Amniotic epithelial cell (primary cell): ENCODE measurements at regions not wholly inside any gene's neighbourhood (a gene's known extent, or its start where the extent isn't known, plus 50 kb on each side); places are given as distances from the start of the nearest gene placed in this dataset.

ENCODE experiments used
- DNase-seq: peaks from one replicate; pipeline ENCODE4 v3.0.0-alpha.2; 2010; ENCODE audit warnings: low read depth

DNA sequence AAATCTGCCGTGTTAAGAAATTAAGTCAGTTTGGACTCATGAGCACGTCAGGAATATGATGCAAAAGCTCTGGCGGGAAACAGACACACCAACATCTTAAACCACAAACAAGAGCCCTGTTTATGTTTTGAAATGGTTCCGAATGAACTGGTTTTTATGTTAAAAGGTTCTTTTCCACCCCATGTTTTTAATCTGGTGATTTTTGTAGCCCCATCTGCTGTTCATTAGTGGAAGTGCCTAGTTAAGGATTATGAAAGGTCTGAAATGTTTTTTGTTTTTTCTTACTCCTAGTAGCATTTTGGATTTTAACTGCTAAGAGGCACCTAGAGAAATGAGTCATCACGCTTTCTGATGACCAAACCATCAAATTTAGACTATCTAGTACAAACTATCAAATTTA is 404.1 kb upstream of the MKI67 start:
- DNase-seq, result no peak

DNA sequence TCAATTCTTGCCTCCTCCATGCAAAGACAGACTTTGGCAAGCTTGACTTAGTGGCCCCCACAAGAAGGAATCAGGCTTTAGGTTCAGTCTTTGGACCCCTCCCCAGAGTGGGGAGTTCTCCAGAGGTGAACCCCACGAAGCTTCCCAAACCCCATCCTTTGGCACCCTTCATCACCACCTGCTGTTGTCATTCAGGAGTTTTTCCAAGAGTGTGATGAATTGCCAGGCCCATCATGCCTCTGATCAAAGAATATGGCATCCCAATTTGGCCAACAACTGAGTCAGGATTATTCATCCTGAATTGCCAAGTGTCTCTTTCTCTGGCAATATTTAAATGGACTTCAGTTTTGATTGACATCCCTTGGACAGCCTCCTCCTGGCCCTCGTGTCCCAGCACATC is 404.7 kb upstream of the MKI67 start:
- DNase-seq, result no peak

DNA sequence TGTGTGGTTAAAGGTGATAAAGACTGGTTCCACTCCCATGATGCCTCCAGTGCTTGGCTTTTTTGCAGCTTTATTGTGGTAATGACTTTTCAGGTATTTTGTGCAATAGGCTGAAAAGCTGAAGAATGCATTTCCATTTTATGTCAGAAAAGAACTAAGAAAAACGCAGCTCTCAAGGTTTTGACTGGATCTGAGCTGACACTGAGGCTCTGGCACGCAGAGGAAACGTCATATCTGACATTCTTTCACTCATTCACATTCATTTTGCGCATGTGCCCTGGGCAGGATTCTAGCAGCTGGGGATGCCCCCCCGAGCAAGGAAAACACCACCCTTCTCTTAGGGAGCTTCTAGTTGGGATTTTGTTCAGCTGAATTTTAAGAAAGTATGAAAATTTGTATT is 408.5 kb upstream of the MKI67 start:
- DNase-seq, result no peak

DNA sequence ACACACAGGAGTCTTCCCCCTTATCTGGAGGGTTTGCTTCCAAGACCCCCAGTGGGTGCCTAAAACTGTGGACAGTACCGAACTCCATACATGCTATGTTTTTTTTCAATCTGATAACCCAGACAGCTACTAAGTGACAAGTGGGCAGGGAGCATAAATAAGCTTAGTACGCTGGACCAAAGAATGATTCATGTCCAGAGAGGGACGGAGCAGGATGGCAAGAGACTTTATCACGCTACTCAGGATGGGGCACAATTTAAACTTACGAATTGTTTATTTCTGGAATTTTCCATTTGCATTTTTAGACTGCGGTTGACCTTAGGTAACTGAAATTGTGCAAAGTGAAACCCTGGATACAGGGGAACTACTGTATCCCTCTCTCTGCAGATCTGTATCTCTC is 410.0 kb upstream of the MKI67 start:
- no peak for DNase-seq

DNA sequence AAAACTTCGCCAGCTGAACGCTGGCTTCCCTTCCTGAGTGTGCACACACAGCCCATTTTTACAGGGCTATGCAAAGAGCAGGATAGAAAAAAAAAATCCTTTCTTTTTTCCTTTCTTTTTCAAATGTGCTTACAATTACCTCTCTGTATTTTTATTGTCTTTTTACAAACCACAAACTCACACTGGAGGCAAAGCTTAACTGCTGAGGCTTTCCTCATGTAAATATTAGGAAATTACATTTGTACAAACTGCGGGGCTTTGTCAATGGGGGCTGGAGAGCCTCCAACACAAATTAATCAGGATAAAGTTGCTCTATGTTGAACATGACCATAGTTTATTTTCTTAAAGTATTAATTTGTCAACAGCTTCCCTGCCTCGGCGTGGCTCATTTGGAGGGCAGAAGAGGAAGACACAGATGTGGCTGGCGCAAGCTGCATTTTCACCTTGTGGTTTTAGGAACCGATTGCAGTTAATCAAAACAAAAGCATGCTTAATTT is 411.7 kb upstream of the MKI67 start:
- no peak for DNase-seq

DNA sequence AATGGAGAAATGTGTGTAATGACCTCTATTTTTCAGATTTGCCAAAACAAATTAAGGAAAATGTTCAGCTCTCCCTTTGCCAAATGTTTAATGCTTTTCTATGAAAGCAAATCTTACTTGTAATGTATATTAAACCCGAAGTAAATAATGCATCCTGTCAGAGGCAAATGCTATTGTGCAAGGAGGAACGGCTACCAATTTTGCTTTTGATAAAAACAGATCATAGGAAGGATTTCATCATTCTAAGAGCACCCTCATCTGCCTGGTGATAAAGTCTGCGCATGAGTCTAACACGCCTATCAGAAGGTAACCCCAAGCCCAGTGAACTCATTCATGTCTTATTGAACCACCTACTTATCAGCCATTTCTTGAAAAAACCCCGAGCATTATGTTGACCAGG is 412.4 kb upstream of the MKI67 start:
- DNase-seq, result no peak

GRCh38 chr10:128539510-128540127 is 413.4 kb upstream of the MKI67 start:
- DNase-seq, result no peak

DNA sequence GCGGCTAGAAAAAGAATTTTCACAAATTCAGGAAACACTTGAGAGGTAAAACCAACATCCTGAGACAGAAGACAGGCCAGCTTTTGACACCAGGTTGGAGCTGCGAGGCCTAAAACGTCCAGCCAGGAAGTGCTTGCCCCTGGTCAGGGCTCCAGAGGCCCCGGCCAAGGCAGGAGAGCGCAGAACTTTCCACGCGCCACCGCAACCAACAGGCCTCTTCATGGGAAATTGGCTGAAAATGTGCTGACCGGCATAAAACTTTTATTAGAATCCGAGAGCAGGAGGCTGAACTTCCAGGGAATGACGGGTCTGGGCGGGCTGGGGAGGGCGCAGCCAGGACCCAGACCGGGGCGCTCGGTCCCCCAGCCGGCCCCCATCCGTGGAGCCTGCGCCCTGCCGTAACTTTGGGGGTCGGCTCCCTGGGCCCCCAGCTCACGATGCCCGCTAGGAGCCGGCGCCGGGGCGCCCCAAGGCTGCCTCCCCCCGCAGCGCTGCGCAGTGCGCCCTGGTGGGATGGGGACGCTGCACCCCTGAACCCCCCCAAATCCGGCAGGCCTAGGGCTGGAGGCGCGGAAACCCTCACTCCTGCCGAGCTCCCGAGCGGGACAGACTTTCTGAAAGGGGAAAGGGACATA is 414.0 kb upstream of the MKI67 start:
- DNase-seq, result no peak

DNA sequence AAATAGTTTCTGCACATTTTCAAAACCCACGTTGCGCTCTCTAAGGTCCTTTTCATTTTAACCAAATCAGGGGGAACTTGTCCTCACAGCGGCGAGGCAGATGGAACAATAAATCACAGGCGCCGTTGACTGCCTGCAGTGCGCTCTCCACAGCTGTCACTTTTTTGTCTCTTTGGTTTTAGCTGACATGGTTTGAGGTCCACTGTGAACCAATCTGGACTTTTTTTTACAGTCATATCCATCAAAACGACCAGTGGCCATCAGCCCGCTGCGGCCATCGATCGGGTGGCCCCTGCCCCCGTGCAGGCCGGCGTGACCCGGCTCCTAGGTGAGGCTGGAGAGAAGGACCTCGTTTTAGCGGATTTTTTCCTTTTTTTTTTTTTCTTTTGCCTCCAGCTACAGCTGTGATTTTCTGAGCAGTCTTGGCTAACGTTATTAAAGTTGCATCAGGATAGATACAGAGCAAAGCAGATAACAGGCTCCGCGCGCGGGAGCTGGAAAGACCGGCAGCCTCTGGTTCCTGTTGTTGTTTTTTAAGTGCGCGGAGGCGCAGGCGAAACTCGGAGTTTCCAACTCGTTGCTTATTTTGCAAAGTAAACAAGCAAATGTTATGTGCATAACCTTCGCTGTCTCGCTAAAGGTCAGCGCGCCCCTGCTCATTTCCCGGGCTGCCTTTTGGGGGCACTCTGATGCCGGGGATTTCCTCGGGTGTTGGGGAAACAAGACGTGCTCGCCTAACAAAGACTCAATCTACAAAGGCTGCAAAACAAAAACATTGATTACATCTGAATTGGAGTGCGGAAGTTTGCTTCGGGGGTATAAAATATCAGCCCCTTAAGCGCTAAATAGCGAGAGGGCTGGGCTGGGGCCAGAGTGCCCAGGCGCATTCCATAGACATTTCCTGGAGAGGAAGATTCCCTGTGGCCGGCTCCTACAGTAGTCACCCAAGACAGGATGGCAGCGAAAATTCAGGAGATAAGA is 414.8 kb upstream of the MKI67 start:
- DNase-seq, result no peak

GRCh38 chr10:128541926-128542475 is 415.8 kb upstream of the MKI67 start:
- no peak for DNase-seq

- no peak for DNase-seq
Measured at GRCh38 chr10:128542659-128543058, 416.4 kb upstream of the MKI67 start.

GRCh38 chr10:128543151-128543550 is 416.9 kb upstream of the MKI67 start:
- DNase-seq, result no peak

- DNase-seq, result no peak
Measured at GRCh38 chr10:128545216-128545615, 419.0 kb upstream of the MKI67 start.

DNA sequence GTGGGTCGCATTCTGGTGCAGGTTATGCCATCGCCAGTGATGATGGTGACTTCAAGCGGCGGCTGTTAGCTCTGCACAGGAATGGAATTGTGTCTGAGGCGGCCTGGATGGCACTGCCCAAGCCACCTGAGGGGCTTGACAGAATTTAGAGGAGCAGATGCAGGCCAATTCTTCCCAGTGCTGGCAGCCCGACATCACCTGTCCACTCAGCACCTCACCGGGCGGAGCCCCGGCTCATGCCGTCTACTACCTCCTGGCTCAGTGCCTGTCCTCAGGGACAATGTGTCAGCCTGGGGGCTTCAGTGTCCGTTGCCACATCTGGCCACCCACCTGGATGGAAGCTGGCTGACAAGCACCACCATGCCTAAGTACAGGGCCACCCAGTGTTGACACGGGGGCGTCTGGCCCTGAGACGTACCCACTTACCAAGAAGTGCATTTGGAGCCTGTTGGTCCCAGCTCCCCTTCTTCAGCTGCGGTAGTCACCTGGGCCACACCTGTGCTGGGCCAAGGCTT is 420.5 kb upstream of the MKI67 start:
- no peak for DNase-seq

DNA sequence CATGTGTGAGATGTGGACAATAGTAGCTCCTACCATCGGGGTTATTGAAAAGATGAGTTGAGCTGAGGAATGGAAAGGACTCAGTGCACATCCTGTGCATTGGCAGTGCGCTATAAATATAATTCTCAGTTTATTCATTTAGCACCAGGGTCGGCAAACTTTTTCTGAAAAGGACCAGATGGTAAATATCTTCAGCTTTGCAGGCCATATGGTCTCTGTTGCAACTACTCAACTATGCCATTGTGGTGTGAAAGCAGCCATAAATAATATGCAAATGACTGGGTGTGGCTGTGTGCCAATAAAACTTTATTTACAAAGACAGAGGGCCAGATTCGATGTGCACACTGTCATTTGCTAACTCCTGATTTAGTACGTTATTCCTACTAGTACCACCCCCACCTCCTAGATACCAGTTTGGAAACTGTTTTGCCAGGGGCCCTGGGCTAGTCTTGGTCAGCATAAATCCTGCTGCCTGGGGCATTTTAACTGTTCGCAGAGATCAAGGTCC is 422.9 kb upstream of the MKI67 start:
- DNase-seq, result no peak

DNA sequence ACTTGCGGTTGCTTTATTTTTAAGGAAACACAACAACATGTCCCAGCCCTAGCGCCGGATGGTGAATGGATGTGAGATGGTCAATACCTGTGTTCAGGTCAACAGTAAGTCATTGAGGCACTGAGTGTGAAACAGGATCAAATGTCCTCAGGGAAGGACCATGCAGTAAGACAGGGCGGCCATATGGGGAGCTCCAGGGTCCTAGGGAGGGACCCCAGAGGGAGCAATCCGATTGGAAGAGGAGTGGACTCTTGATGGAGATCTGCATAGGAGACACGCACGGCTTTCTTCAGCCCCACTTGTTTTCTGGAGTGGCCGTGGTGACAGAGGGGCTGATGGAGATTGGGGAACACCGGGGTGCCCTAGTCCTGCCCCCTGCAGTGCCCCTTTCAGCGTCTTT is 423.8 kb upstream of the MKI67 start:
- DNase-seq, result no peak

DNA sequence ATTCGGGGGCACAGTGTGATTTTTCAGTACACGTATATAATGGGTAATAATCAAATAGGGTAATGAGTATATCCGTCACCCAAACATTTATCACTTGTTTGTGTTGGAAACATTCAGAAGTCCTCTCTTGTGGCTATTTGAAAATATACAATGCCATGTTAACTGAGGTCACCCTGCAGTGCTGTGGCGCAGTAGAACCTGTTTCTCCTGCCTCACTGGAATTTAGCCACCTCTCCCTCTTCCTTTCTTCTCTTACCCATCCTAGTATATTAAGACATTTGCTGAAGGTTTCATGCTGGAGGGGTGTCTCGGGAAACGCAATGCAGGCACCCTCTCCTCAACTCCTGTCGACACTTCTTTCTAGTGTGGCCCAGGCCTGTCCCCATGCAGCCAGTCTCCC is 425.3 kb upstream of the MKI67 start:
- DNase-seq, result no peak

DNA sequence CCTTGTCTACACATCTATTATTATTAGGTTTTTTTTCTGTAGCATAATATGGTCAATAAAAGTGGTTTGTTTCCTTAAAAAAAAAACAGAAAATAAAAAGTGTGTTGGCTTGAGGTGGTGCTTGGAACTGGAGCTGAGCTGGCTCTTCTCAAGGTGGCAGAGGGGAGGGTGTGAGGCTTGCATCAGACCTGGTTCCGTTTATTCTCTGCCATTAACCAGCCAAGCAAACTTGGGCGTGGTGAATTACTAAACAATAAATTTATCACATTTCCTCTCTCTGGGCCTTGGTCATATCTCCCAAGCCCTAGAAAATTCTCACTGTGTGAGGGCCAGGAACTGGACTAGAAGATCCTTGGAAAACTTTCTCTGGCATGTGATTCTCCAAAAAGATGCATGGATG is 427.5 kb upstream of the MKI67 start:
- DNase-seq, result no peak

DNA sequence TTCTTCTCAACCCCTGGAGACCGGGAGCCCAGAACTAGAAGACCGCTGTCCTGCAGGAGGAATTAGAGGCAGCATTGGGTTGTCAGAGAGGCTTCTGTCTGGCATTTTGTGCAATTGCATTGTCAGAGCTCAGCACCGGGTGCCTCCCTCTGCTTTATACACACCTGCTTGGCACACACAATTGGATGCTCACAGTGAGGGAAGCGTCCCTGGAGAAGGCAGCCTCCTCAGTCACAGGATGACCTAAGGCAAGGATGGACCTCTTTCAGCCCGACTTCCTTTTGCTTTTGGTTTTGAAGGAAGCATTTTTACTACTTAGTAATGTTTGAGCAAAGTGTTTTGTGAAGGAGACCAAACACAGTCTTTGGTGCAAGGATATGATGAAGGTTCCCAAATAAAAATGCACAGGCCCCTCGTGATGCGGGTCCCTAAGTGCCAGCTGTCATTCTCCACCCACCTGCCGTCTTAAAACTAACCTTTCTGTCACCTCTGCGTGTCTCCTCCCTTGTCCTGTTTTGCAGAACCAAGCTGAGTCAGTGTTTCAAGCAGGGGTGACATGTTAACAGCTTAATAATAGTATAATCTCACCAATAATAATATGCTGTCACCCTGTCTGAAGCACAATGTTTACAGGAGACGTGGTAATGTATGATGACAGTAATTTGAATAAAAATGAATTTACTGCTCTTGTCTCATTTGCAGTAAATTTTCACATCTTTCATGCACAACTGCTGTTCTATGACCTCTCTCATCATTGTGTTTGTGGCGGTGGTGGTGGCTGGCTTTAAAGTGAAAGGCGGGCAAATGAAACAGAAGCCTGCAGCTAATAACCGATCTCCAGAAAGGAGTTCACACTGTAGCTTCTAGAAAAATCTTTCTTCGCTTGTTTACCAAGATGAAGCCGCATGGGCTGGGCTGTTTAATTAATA is 430.2 kb upstream of the MKI67 start:
- no peak for DNase-seq

GRCh38 chr10:128557149-128557710 is 431.0 kb upstream of the MKI67 start:
- DNase-seq, result no peak

DNA sequence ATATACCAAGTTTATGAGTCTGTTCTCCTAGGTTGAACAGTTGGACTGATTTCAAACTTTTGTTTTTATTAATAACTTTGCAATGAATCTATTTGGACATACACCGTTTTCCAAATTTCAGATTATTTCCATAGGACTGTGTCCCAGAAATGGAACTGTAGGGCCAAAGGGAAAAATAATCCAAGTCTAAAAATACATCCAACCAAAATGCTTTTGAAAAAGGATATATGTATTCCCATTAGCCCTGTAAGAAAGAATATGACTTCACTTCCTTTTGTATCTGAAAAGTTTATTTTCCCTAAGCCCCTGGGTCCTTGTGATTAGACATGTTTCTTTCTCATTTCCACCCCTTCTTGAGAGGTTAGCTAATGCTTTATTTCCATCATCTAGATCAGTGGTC is 434.2 kb upstream of the MKI67 start:
- DNase-seq, result no peak
